BLaER1 (cell line): ENCODE measurements at regions not wholly inside any gene's neighbourhood (a gene's known extent, or its start where the extent isn't known, plus 50 kb on each side); places are given as distances from the start of the nearest gene placed in this dataset.
"Not testable (repeated sequence)": the region's sequence is repeated elsewhere in the genome, so short reads cannot be mapped to it uniquely, and the experiment has no call there.

ENCODE experiments used
- H3K27ac ChIP-seq: shearing (Covaris generic); formaldehyde crosslinking; 2 replicates; pipeline ENCODE4 v1.8.1; 2022
- H3K27me3 ChIP-seq: shearing (Covaris generic); formaldehyde crosslinking; 2 replicates; pipeline ENCODE4 v1.8.1; 2022
- H3K36me3 ChIP-seq: shearing (Covaris generic); formaldehyde crosslinking; 2 replicates; pipeline ENCODE4 v1.8.1; 2022
- H3K4me1 ChIP-seq: shearing (Covaris generic); formaldehyde crosslinking; 2 replicates; pipeline ENCODE4 v1.8.1; 2022
- H3K4me2 ChIP-seq: shearing (Covaris generic); formaldehyde crosslinking; 2 replicates; pipeline ENCODE4 v1.8.1; 2022
- H3K4me3 ChIP-seq: shearing (Covaris generic); formaldehyde crosslinking; 2 replicates; pipeline ENCODE4 v1.8.1; 2022
- H3K9ac ChIP-seq: shearing (Covaris generic); formaldehyde crosslinking; 2 replicates; pipeline ENCODE4 v1.8.1; 2022
- H3K9me3 ChIP-seq: shearing (Covaris generic); formaldehyde crosslinking; 2 replicates; pipeline ENCODE4 v1.8.1; 2022
- H4K20me1 ChIP-seq: shearing (Covaris generic); formaldehyde crosslinking; 2 replicates; pipeline ENCODE4 v1.8.1; 2022
- Cebpa-rat ChIP-seq: shearing (Covaris generic); IDR thresholded peaks from 2 replicates; pipeline ENCODE4 v1.8.1; 2022

- no peak overlapping the region for H3K27ac ChIP-seq
- no peaks in the 10 kb centered on the region for H4K20me1 ChIP-seq
- no peaks in the 10 kb centered on the region for H3K27me3 ChIP-seq
- no peak overlapping the region for H3K9ac ChIP-seq
- TF ChIP-seq Cebpa-rat = no peak
- no peaks in the 10 kb centered on the region for H3K36me3 ChIP-seq
- H3K4me1 ChIP-seq = no peaks in the 10 kb centered on the region
- no peak overlapping the region for H3K4me3 ChIP-seq
- peaks cover 2% of the 10 kb centered on the region; the same call in 1 of the 2 replicates for H3K9me3 ChIP-seq
- no peak overlapping the region for H3K4me2 ChIP-seq
These were observed 578.3 kb upstream of the ADAMTS9 start for GRCh38 chr3:65265942-65266590.

GRCh38 chr3:65265511-65265910, 577.7 kb upstream of the ADAMTS9 start:
- Histone ChIP-seq H3K4me3 (no peak overlapping the region), H4K20me1 (no peaks in the 10 kb centered on the region), H3K9ac (no peak overlapping the region), H3K27ac (no peak overlapping the region), H3K36me3 (no peaks in the 10 kb centered on the region), H3K9me3 (peaks cover 5% of the 10 kb centered on the region; the same call in 1 of the 2 replicates), H3K4me1 (no peaks in the 10 kb centered on the region), H3K4me2 (no peak overlapping the region), H3K27me3 (no peaks in the 10 kb centered on the region)
- TF ChIP-seq Cebpa-rat = no peak

- Histone ChIP-seq H3K36me3 (no peaks in the 10 kb centered on the region), H3K27ac (no peak overlapping the region), H3K4me2 (no peak overlapping the region), H3K4me1 (no peaks in the 10 kb centered on the region), H3K27me3 (no peaks in the 10 kb centered on the region), H4K20me1 (no peaks in the 10 kb centered on the region), H3K9ac (no peak overlapping the region), H3K9me3 (peaks cover 5% of the 10 kb centered on the region; the same call in 1 of the 2 replicates), H3K4me3 (no peak overlapping the region)
- no peak for TF ChIP-seq Cebpa-rat
These were observed 574.7 kb upstream of the ADAMTS9 start for GRCh38 chr3:65262548-65262947.

- Histone ChIP-seq H3K9ac (no peak overlapping the region), H3K9me3 (peaks cover 12% of the 10 kb centered on the region; the same call in 1 of the 2 replicates), H3K4me3 (no peak overlapping the region), H3K4me1 (no peaks in the 10 kb centered on the region), H3K36me3 (no peaks in the 10 kb centered on the region), H3K27ac (no peak overlapping the region), H4K20me1 (no peaks in the 10 kb centered on the region), H3K27me3 (no peaks in the 10 kb centered on the region), H3K4me2 (no peak overlapping the region)
- TF ChIP-seq Cebpa-rat = no peak
These were observed 572.1 kb upstream of the ADAMTS9 start for GRCh38 chr3:65259946-65260345.

- not testable (repeated sequence) for H3K4me3 ChIP-seq, H3K27ac ChIP-seq, H3K9ac ChIP-seq, H4K20me1 ChIP-seq, H3K27me3 ChIP-seq, H3K36me3 ChIP-seq, H3K4me1 ChIP-seq, H3K4me2 ChIP-seq
- H3K9me3 ChIP-seq = 0 out of 2 replicates have a peak, but pooled peaks cover 10% of the 10 kb centered on the region
These were observed 565.1 kb upstream of the ADAMTS9 start for GRCh38 chr3:65252914-65253313.

GRCh38 chr3:65252266-65252665, 564.5 kb upstream of the ADAMTS9 start:
- H3K27me3 ChIP-seq = no peaks in the 10 kb centered on the region
- no peaks in the 10 kb centered on the region for H3K4me1 ChIP-seq
- TF ChIP-seq Cebpa-rat = no peak
- no peaks in the 10 kb centered on the region for H4K20me1 ChIP-seq
- H3K4me3 ChIP-seq = no peak overlapping the region
- H3K9ac ChIP-seq = no peak overlapping the region
- no peak overlapping the region for H3K27ac ChIP-seq
- H3K9me3 ChIP-seq = 0 out of 2 replicates have a peak, but pooled peaks cover 10% of the 10 kb centered on the region
- no peaks in the 10 kb centered on the region for H3K36me3 ChIP-seq
- no peak overlapping the region for H3K4me2 ChIP-seq

- no peak for TF ChIP-seq Cebpa-rat
- Histone ChIP-seq H3K27me3 (no peaks in the 10 kb centered on the region), H3K9ac (no peak overlapping the region), H3K9me3 (0 out of 2 replicates have a peak, but pooled peaks cover 10% of the 10 kb centered on the region), H3K36me3 (no peaks in the 10 kb centered on the region), H3K27ac (no peak overlapping the region), H3K4me2 (no peak overlapping the region), H3K4me3 (no peak overlapping the region), H3K4me1 (no peaks in the 10 kb centered on the region), H4K20me1 (no peaks in the 10 kb centered on the region)
These were observed 563.6 kb upstream of the ADAMTS9 start for GRCh38 chr3:65251375-65251774.

- H3K4me3 ChIP-seq = no peak overlapping the region
- no peak overlapping the region for H3K27ac ChIP-seq
- H3K4me2 ChIP-seq = no peak overlapping the region
- no peak overlapping the region for H3K9ac ChIP-seq
- H3K4me1 ChIP-seq = no peaks in the 10 kb centered on the region
- no peaks in the 10 kb centered on the region for H4K20me1 ChIP-seq
- no peaks in the 10 kb centered on the region for H3K9me3 ChIP-seq
- H3K27me3 ChIP-seq = no peaks in the 10 kb centered on the region
- no peaks in the 10 kb centered on the region for H3K36me3 ChIP-seq
- no peak for TF ChIP-seq Cebpa-rat
These were observed 558.8 kb upstream of the ADAMTS9 start for GRCh38 chr3:65246561-65246960.

- Histone ChIP-seq H3K9me3 (no peaks in the 10 kb centered on the region), H3K36me3 (no peaks in the 10 kb centered on the region), H3K27ac (no peak overlapping the region), H3K9ac (no peak overlapping the region), H3K4me3 (no peak overlapping the region), H3K27me3 (no peaks in the 10 kb centered on the region), H4K20me1 (no peaks in the 10 kb centered on the region), H3K4me1 (no peaks in the 10 kb centered on the region), H3K4me2 (no peak overlapping the region)
- TF ChIP-seq Cebpa-rat = no peak
These were observed 557.6 kb upstream of the ADAMTS9 start for GRCh38 chr3:65245133-65246063.

- Histone ChIP-seq H3K9me3 (no peaks in the 10 kb centered on the region), H4K20me1 (no peaks in the 10 kb centered on the region), H3K9ac (no peak overlapping the region), H3K4me1 (no peaks in the 10 kb centered on the region), H3K36me3 (no peaks in the 10 kb centered on the region), H3K4me2 (no peak overlapping the region), H3K4me3 (no peak overlapping the region), H3K27ac (no peak overlapping the region), H3K27me3 (no peaks in the 10 kb centered on the region)
- TF ChIP-seq Cebpa-rat = no peak
These were observed 552.6 kb upstream of the ADAMTS9 start for GRCh38 chr3:65240366-65240765.
